OCI-LY3 (cell line): ENCODE measurements at regions not wholly inside any gene's neighbourhood (a gene's known extent, or its start where the extent isn't known, plus 50 kb on each side); places are given as distances from the start of the nearest gene placed in this dataset.

Source experiments
- EZH2phosphoT487 ChIP-seq: fragments of 200-600 bp; shearing (Covaris generic); IDR thresholded peaks from 2 replicates; pipeline ENCODE4 v1.6.1; 2018; ENCODE audit warnings: antibody characterized with exemption, mixed run types, low read depth
- TF ChIP-seq, protein P1 (sequence below): fragments of 200-600, 300-600 bp; sonication (generic); IDR thresholded peaks from 2 replicates; pipeline ENCODE4 v1.5.1; 2014; ENCODE audit warnings: antibody characterized with exemption, low read length, low read depth

DNA sequence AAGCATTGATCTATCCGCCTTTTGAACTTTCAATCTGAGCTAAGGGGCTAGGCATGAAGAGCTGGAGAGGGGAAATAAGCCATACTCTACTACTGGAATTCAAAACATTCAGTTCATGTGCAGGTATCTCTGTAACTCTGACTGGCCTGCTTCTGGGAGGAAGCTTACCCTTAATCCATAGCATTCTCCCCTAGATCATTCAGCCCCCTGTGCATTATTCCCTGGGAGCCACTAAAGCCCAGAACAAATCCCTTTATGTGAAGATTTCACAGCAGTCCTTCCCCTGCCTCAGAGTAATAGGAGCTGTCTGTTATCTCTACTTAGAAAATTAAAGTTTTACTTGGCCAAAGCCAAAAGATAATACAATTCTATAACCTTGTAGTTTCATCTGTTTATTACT, 300.7 kb downstream of the SEC16B start:
- TF ChIP-seq, protein P1, sequence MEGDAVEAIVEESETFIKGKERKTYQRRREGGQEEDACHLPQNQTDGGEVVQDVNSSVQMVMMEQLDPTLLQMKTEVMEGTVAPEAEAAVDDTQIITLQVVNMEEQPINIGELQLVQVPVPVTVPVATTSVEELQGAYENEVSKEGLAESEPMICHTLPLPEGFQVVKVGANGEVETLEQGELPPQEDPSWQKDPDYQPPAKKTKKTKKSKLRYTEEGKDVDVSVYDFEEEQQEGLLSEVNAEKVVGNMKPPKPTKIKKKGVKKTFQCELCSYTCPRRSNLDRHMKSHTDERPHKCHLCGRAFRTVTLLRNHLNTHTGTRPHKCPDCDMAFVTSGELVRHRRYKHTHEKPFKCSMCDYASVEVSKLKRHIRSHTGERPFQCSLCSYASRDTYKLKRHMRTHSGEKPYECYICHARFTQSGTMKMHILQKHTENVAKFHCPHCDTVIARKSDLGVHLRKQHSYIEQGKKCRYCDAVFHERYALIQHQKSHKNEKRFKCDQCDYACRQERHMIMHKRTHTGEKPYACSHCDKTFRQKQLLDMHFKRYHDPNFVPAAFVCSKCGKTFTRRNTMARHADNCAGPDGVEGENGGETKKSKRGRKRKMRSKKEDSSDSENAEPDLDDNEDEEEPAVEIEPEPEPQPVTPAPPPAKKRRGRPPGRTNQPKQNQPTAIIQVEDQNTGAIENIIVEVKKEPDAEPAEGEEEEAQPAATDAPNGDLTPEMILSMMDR: no peak
- no peak for TF ChIP-seq EZH2phosphoT487
